C4-2B (cell line): ENCODE measurements at regions not wholly inside any gene's neighbourhood (a gene's known extent, or its start where the extent isn't known, plus 50 kb on each side); places are given as distances from the start of the nearest gene placed in this dataset.

Experiments
- CTCF ChIP-seq: fragments of 450-650 bp; conservative IDR thresholded peaks from 2 replicates; pipeline ENCODE4 v1.5.1; 2017; ENCODE audit warnings: mild to moderate bottlenecking
- ZFX ChIP-seq: fragments of 450-650 bp; IDR thresholded peaks from 2 replicates; pipeline ENCODE4 v1.6.1; 2017

DNA sequence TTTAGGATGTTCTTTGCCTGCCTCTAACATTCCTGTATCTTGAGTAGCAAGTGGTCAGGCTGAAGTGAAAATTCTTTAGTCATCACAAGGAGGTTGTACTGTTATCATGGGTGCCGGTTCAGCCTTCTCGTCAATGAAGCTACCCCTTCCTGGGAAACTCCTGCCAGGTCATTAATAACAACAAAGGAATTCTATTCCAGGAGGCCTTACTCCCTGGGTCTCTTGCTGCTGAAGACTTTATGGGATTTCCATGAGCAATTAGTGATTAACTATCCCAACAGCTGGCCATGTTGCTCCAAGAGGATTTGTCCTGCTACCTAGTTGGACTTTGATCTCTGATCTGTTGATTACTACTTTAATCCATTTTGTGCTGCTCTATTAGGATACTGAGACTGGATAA lies 62.7 kb upstream of the ELOVL5 start:
- TF ChIP-seq CTCF: no peak
- TF ChIP-seq ZFX: no peak
